Stomach (tissue), 8 donors: ENCODE measurements at regions not wholly inside any gene's neighbourhood (a gene's known extent, or its start where the extent isn't known, plus 50 kb on each side); places are given as distances from the start of the nearest gene placed in this dataset.

Experiments
- DNase-seq, 2 donors: peaks; one replicate each; pipeline versions ENCODE4 v3.0.0 to v3.0.0-alpha.2; 2013 to 2019
- H3K27ac ChIP-seq, 5 donors: fragments of 200-600 bp in 4 of 5; sonication (generic) in 4 of 5; one replicate each; pipeline ENCODE4 v1.5.1; 2013 to 2019; ENCODE audit warnings: mild to moderate bottlenecking in 1 of 5, moderate library complexity in 1 of 5
- H3K27me3 ChIP-seq, 3 donors: fragments of 200-600 bp; sonication (generic); one replicate each; pipeline ENCODE4 v1.5.1; 2017 to 2019; ENCODE audit warnings: mixed run types in 1 of 3
- H3K36me3 ChIP-seq, 4 donors: fragments of 200-600 bp; sonication (generic); 1 replicate in 3 of 4; 2 replicates in 1 of 4; pipeline ENCODE4 v1.5.1; 2016 to 2019
- H3K4me1 ChIP-seq, 4 donors: fragments of 200-600 bp; sonication (generic); one replicate each; pipeline ENCODE4 v1.5.1; 2016 to 2019
- H3K4me3 ChIP-seq, 4 donors: fragments of 200-600 bp; sonication (generic) in 3 of 4; one replicate each; pipeline ENCODE4 v1.5.1; 2016 to 2019; ENCODE audit warnings: mild to moderate bottlenecking in 1 of 4
- H3K9me3 ChIP-seq, 4 donors: fragments of 200-600 bp; sonication (generic); one replicate each; pipeline ENCODE4 v1.5.1; 2016 to 2019
- EP300 ChIP-seq: sonication (generic); formaldehyde crosslinking; IDR thresholded peaks from one replicate; pipeline ENCODE4 v1.6.1; 2017; ENCODE audit warnings: antibody characterized with exemption
- POLR2A ChIP-seq, 4 donors: fragments of 450-650 bp; IDR thresholded peaks; one replicate each; pipeline ENCODE4 v1.6.1; 2016; ENCODE audit warnings: antibody characterized with exemption in 4 of 4, control low read depth in 2 of 4, mild to moderate bottlenecking in 1 of 4, moderate library complexity in 1 of 4
- POLR2AphosphoS5 ChIP-seq, 3 donors: sonication (generic); formaldehyde crosslinking; IDR thresholded peaks; one replicate each; pipeline ENCODE4 v1.6.1; 2016; ENCODE audit warnings: antibody characterized with exemption in 3 of 3
- WGBS, 5 donors: extraction: QIAGEN DNeasy Blood & Tissue Kit in 3 of 5; methylation state at CpG; one replicate each; pipeline versions ENCODE4 v1.1.5 to v1.1.7; 2013 to 2018; 5-methylcytosine and 5-hydroxymethylcytosine counted together
- intact Hi-C: fragments of 100-400 bp; cut with DNase I; formaldehyde crosslinking; loops from one replicate; pipeline ENCODE4 v1.15.1; 2023; ENCODE audit warnings: low total_unique reads
- TF ChIP-seq, protein P1 (sequence below), 7 experiments: fragments of 450-650 bp in 4 of 7; fragments of 200-600 bp in 3 of 7; sonication (generic) in 3 of 7; IDR thresholded peaks; one replicate each; pipeline ENCODE4 v1.5.1; 2016 to 2019; ENCODE audit warnings: antibody characterized with exemption in 7 of 7, control low read depth in 2 of 7, mild to moderate bottlenecking in 1 of 7
- donor health status: healthy with polysubstance abuse.
- donor health status: Bipolar disorder and iron deficiency.
- donor health status: healthy.

DNA sequence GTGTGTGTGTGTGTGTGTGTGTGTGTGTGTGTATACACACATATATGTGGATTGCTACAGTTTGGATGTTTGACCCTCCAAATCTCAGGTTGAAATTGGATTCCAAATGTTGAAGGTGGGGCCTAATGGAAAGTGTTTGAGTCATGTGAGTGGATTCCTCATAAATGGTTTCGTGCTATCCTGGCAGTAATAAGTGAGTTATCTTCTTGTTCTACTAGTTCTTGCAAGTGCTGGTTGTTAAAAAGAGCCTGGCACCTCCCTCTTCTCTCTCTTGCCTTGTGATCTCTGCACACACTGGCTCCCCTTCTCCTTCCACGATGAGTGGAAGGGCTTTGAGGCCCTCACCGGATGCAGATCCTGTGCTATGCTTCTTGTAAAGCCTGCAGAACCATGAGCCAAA is 344.1 kb downstream of the SH2D1A start:
- no peak overlapping the region for H3K27ac ChIP-seq
- 73 to 88% (median 81%) methylated on average over 3 of the region's 3 CpGs for WGBS, 5 donors
- H3K36me3 ChIP-seq: no peaks in the 10 kb centered on the region
- DNase-seq: no peak
- intact Hi-C loops: no loop called here
- H3K4me1 ChIP-seq: no peaks in the 10 kb centered on the region
- peaks cover 0 to 4% (median 1%) of the 10 kb centered on the region in 4 donors for H3K9me3 ChIP-seq
- no peak for TF ChIP-seq POLR2AphosphoS5 (IDR thresholded peaks at IDR 0.05)
- TF ChIP-seq, protein P1, sequence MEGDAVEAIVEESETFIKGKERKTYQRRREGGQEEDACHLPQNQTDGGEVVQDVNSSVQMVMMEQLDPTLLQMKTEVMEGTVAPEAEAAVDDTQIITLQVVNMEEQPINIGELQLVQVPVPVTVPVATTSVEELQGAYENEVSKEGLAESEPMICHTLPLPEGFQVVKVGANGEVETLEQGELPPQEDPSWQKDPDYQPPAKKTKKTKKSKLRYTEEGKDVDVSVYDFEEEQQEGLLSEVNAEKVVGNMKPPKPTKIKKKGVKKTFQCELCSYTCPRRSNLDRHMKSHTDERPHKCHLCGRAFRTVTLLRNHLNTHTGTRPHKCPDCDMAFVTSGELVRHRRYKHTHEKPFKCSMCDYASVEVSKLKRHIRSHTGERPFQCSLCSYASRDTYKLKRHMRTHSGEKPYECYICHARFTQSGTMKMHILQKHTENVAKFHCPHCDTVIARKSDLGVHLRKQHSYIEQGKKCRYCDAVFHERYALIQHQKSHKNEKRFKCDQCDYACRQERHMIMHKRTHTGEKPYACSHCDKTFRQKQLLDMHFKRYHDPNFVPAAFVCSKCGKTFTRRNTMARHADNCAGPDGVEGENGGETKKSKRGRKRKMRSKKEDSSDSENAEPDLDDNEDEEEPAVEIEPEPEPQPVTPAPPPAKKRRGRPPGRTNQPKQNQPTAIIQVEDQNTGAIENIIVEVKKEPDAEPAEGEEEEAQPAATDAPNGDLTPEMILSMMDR (IDR thresholded peaks at IDR 0.05): no peak
- TF ChIP-seq POLR2A (IDR thresholded peaks at IDR 0.05): no peak
- no peak for TF ChIP-seq EP300
- H3K27me3 ChIP-seq: no peaks in the 10 kb centered on the region
- no peak overlapping the region for H3K4me3 ChIP-seq

DNA sequence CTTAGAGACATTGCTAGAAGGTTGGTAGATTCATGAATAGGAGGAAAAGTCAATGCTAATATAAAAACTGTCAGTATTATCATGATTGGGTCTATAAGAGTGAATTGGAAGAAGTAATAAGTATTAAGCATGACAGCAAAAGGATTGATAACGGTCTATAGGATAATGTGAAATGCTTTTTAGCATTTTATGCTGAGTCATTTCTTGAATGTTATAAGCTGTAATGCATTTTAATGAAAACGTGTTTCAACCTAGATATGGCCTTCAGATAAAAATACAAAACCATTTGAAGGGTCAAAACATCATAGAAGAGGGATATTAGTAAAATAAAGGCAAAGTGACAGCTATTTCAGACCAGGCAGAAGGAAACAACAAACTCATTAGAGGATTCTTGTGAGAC is 353.5 kb downstream of the SH2D1A start:
- intact Hi-C loops: no loop called here
- Histone ChIP-seq H3K4me1 (no peaks in the 10 kb centered on the region), H3K9me3 (no peaks in the 10 kb centered on the region), H3K4me3 (no peak overlapping the region), H3K36me3 (no peaks in the 10 kb centered on the region), H3K27me3 (no peaks in the 10 kb centered on the region), H3K27ac (no peak overlapping the region)
- no peak for DNase-seq
- TF ChIP-seq, protein P1 (IDR thresholded peaks at IDR 0.05): no peak
- TF ChIP-seq POLR2A (IDR thresholded peaks at IDR 0.05) (no peak), EP300 (no peak), POLR2AphosphoS5 (IDR thresholded peaks at IDR 0.05) (no peak)
- WGBS, 5 donors: 27 to 79% (median 52%) methylated on average over 2 of the region's 2 CpGs

- Histone ChIP-seq H3K27ac (no peak overlapping the region), H3K4me1 (no peaks in the 10 kb centered on the region), H3K27me3 (no peaks in the 10 kb centered on the region), H3K4me3 (no peak overlapping the region), H3K36me3 (no peaks in the 10 kb centered on the region), H3K9me3 (no peaks in the 10 kb centered on the region)
- WGBS, 5 donors: 47 to 82% (median 76%) methylated on average over 1 of the region's 1 CpG
- intact Hi-C loops: no loop called here
- TF ChIP-seq, protein P1 (IDR thresholded peaks at IDR 0.05): no peak
- TF ChIP-seq POLR2AphosphoS5 (IDR thresholded peaks at IDR 0.05): no peak
- no peak for TF ChIP-seq POLR2A (IDR thresholded peaks at IDR 0.05)
- TF ChIP-seq EP300: no peak
- DNase-seq: no peak
Observed at GRCh38 chrX:124717537-124717936, 371.2 kb downstream of the SH2D1A start.

GRCh38 chrX:124719060-124719459 is 372.7 kb downstream of the SH2D1A start:
- Histone ChIP-seq H3K4me3 (no peak overlapping the region), H3K27ac (no peak overlapping the region), H3K36me3 (no peaks in the 10 kb centered on the region), H3K27me3 (no peaks in the 10 kb centered on the region), H3K9me3 (no peaks in the 10 kb centered on the region), H3K4me1 (no peaks in the 10 kb centered on the region)
- intact Hi-C loops: no loop called here
- WGBS, 5 donors: 33 to 43% (median 40%) methylated on average over 2 of the region's 2 CpGs
- TF ChIP-seq, protein P1 (IDR thresholded peaks at IDR 0.05): no peak
- TF ChIP-seq EP300 (no peak), POLR2AphosphoS5 (IDR thresholded peaks at IDR 0.05) (no peak), POLR2A (IDR thresholded peaks at IDR 0.05) (no peak)
- DNase-seq: no peak
